Lower lobe of right lung (tissue), 2 donors: ENCODE measurements at regions not wholly inside any gene's neighbourhood (a gene's known extent, or its start where the extent isn't known, plus 50 kb on each side); places are given as distances from the start of the nearest gene placed in this dataset.

ENCODE experiments used
- ATAC-seq, 2 donors: fragments of 200-7000 bp; cut with Tn5 transposase; one replicate each; pipeline ENCODE4 v1.9.1; 2020 to 2022; ENCODE audit warnings: mild to moderate bottlenecking in 2 of 2, moderate library complexity in 2 of 2
- DNase-seq: peaks from one replicate; pipeline ENCODE4 v3.0.0-alpha.2; 2020
- H3K27ac ChIP-seq: fragments of 200-600 bp; one replicate; pipeline ENCODE4 v1.8.0; 2022
- H3K27me3 ChIP-seq: fragments of 200-600 bp; one replicate; pipeline ENCODE4 v1.8.0; 2022; ENCODE audit warnings: low read depth
- H3K36me3 ChIP-seq: fragments of 200-600 bp; one replicate; pipeline ENCODE4 v1.8.0; 2022; ENCODE audit warnings: mild to moderate bottlenecking
- H3K4me1 ChIP-seq: fragments of 200-600 bp; one replicate; pipeline ENCODE4 v1.8.0; 2022
- H3K4me3 ChIP-seq: fragments of 200-600 bp; one replicate; pipeline ENCODE4 v1.8.0; 2022; ENCODE audit warnings: mild to moderate bottlenecking
- H3K9me3 ChIP-seq: fragments of 200-600 bp; one replicate; pipeline ENCODE4 v1.8.0; 2022
- intact Hi-C: fragments of 100-400 bp; cut with DNase I; formaldehyde crosslinking; loops from one replicate; pipeline ENCODE4 v1.11.0; 2022
- TF ChIP-seq, protein P1 (sequence below): fragments of 200-600 bp; IDR thresholded peaks from one replicate; pipeline ENCODE4 v1.8.0; 2022; ENCODE audit warnings: antibody characterized with exemption, mild to moderate bottlenecking
- donor health status: DM: no; HTN: yes; CAD: no; lungs with severe emphysema.

GRCh38 chr2:234607691-234608090 is 110.8 kb upstream of the ARL4C start:
- ATAC-seq (no peak), DNase-seq (no peak)
- Histone ChIP-seq H3K4me1 (no peaks in the 10 kb centered on the region), H3K36me3 (no peaks in the 10 kb centered on the region), H3K4me3 (no peak overlapping the region), H3K27me3 (no peaks in the 10 kb centered on the region), H3K27ac (no peak overlapping the region), H3K9me3 (no peaks in the 10 kb centered on the region)
- TF ChIP-seq, protein P1, sequence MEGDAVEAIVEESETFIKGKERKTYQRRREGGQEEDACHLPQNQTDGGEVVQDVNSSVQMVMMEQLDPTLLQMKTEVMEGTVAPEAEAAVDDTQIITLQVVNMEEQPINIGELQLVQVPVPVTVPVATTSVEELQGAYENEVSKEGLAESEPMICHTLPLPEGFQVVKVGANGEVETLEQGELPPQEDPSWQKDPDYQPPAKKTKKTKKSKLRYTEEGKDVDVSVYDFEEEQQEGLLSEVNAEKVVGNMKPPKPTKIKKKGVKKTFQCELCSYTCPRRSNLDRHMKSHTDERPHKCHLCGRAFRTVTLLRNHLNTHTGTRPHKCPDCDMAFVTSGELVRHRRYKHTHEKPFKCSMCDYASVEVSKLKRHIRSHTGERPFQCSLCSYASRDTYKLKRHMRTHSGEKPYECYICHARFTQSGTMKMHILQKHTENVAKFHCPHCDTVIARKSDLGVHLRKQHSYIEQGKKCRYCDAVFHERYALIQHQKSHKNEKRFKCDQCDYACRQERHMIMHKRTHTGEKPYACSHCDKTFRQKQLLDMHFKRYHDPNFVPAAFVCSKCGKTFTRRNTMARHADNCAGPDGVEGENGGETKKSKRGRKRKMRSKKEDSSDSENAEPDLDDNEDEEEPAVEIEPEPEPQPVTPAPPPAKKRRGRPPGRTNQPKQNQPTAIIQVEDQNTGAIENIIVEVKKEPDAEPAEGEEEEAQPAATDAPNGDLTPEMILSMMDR: no peak
- intact Hi-C loops: no loop called here

- Histone ChIP-seq H3K27me3 (no peaks in the 10 kb centered on the region), H3K36me3 (no peaks in the 10 kb centered on the region), H3K4me3 (no peak overlapping the region), H3K27ac (no peak overlapping the region), H3K9me3 (no peaks in the 10 kb centered on the region), H3K4me1 (no peaks in the 10 kb centered on the region)
- ATAC-seq (no peak), DNase-seq (no peak)
- TF ChIP-seq, protein P1: no peak
- intact Hi-C loops: no loop called here
Measured at GRCh38 chr2:234606896-234607295, 110.0 kb upstream of the ARL4C start.

DNA sequence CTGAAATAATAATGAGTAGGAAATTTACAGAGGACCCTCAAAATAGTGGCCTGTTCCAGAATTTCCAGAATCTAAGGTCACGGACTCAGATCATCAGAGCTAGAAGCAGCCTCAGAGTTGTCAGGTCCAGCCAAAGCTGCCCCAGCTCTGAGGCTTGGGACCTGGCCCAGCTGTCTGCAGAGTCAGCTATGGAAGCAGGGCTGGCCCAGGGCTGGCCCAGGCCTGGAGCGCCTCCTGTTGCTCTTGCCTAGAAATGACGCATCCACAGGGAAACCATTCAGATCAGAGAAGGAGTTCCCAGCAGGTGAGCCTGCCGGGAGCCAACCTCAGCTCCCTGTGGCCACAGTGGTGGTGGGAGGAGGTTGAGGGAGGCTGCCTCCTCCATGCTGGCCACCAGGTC is 106.7 kb upstream of the ARL4C start:
- H3K4me3 ChIP-seq: no peak overlapping the region
- no peaks in the 10 kb centered on the region for H3K36me3 ChIP-seq
- no peak overlapping the region for H3K27ac ChIP-seq
- H3K9me3 ChIP-seq: no peaks in the 10 kb centered on the region
- ATAC-seq: no peak
- DNase-seq: no peak
- no peaks in the 10 kb centered on the region for H3K4me1 ChIP-seq
- intact Hi-C loops: no loop called here
- TF ChIP-seq, protein P1: no peak
- H3K27me3 ChIP-seq: no peaks in the 10 kb centered on the region

GRCh38 chr2:234601213-234601612 is 104.3 kb upstream of the ARL4C start:
- Histone ChIP-seq H3K27me3 (no peaks in the 10 kb centered on the region), H3K4me1 (no peaks in the 10 kb centered on the region), H3K9me3 (no peaks in the 10 kb centered on the region), H3K4me3 (no peak overlapping the region), H3K36me3 (no peaks in the 10 kb centered on the region), H3K27ac (no peak overlapping the region)
- no peak for ATAC-seq
- intact Hi-C loops: no loop called here
- TF ChIP-seq, protein P1: no peak
- no peak for DNase-seq

GRCh38 chr2:234597576-234597861 is 100.6 kb upstream of the ARL4C start:
- no peak overlapping the region for H3K4me3 ChIP-seq
- no peaks in the 10 kb centered on the region for H3K9me3 ChIP-seq
- no peak overlapping the region for H3K27ac ChIP-seq
- H3K27me3 ChIP-seq: no peaks in the 10 kb centered on the region
- no peaks in the 10 kb centered on the region for H3K36me3 ChIP-seq
- H3K4me1 ChIP-seq: no peaks in the 10 kb centered on the region
- TF ChIP-seq, protein P1: no peak
- ATAC-seq (no peak), DNase-seq (no peak)
- intact Hi-C loops: no loop called here
